ENCODE measurements at regions not wholly inside any gene's neighbourhood (a gene's known extent, or its start where the extent isn't known, plus 50 kb on each side); places are given as distances from the start of the nearest gene placed in this dataset.

DNA sequence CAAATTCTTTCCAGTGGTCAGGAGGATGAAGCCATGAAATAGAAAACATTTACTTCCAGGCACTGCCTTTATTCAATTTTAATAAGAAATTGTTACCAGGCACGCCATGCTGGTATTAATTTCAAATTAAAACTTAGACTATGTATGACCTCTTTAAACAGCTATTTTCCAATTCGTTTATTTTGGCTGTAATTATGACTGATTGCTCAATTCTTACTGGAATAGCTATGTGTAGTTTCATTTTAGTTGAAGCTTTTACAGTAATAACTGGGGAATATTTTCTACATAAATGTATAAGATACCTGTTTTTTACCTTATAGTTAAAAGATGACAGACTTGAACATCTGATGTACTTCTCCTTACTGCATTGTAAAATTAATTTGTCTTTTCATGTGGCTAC, 480.0 kb upstream of the GOLIM4 start:
- no peak for DNase-seq
- Histone ChIP-seq H3K27me3 (no peaks in the 10 kb centered on the region), H3K9ac (ENCODE audit: low read depth in 2 of 2, low read length in 2 of 2) (no peak overlapping the region), H3K9me3 (no peaks in the 10 kb centered on the region), H3K4me3 (no peak overlapping the region), H3K4me1 (no peaks in the 10 kb centered on the region), H3K27ac (no peak overlapping the region), H3K36me3 (no peaks in the 10 kb centered on the region)
- intact Hi-C loops (cut with DNase I): no loop called here
- TF ChIP-seq, protein P1, sequence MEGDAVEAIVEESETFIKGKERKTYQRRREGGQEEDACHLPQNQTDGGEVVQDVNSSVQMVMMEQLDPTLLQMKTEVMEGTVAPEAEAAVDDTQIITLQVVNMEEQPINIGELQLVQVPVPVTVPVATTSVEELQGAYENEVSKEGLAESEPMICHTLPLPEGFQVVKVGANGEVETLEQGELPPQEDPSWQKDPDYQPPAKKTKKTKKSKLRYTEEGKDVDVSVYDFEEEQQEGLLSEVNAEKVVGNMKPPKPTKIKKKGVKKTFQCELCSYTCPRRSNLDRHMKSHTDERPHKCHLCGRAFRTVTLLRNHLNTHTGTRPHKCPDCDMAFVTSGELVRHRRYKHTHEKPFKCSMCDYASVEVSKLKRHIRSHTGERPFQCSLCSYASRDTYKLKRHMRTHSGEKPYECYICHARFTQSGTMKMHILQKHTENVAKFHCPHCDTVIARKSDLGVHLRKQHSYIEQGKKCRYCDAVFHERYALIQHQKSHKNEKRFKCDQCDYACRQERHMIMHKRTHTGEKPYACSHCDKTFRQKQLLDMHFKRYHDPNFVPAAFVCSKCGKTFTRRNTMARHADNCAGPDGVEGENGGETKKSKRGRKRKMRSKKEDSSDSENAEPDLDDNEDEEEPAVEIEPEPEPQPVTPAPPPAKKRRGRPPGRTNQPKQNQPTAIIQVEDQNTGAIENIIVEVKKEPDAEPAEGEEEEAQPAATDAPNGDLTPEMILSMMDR (IDR thresholded peaks at IDR 0.05): no peak

DNA sequence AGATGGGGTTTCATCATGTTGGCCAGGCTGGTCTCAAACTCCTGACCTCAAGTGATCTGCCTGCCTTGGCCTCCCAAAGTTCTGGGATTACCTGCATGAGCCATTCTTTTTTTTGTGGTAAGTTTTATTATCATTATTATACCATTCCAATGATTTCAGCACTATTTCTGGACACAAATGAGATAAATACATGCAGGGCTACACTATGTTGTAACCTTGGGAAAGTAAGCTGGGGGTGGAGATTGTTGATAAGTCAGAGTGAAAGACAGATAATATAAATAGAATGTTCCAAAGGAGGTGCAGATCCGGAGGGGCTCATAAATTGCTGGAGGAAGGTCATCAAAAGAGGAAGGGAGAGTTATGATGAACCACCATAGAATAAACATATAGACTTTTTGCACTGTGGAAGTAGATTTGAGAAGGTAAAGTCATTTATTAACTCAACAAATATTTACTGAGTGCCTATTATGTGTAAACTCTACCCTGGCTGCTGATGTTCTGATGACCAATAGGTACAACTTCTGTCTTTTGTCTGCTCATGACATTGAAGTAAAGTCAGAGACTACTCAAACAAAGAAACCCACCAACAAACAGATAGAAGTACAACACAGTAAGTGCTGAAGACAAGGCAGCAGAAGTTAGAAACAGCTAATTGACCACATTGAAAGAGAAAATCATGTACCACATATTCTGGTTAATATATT, 478.9 kb upstream of the GOLIM4 start:
- no peak for DNase-seq
- TF ChIP-seq, protein P1 (IDR thresholded peaks at IDR 0.05): no peak
- no peaks in the 10 kb centered on the region for H3K27me3 ChIP-seq

DNA sequence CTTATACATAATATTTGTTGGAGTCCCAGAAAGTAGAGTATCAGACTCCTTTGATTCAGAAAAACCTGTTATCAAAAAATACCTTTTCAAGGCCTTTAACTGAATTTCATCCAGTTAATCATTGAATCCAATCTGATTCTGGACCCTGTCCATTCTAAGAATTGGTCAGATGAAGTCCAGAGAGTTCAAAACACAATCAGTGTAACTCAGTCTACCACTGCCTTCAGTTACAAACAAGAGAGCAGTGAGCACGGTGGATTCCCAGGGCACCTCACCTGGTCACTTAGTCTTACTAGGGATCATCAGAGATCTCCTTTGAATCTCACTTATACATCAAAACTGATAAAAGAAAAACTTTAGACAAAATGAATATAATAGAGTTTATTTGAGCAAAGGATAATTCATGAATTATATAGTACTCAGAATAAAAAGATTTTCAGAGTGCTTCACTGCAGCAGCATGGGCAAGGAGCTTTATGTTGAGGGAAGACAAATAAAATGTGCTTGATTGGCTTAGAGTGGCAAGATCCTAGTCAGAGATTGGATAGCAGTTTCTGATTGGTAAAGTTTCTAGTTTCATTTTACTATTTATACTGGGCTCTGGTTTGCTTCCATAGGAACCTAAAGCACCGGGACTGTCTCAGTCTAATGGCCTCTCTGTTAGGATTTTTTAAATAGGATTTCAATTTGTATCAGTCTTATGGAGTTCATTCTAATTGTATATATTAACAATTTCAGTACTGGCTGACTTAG, 474.9 kb upstream of the GOLIM4 start:
- Histone ChIP-seq H3K4me3 (no peak overlapping the region), H3K36me3 (no peaks in the 10 kb centered on the region), H3K9me3 (no peaks in the 10 kb centered on the region), H3K4me1 (no peaks in the 10 kb centered on the region), H3K9ac (ENCODE audit: low read depth in 2 of 2, low read length in 2 of 2) (no peak overlapping the region), H3K27ac (no peak overlapping the region), H3K27me3 (no peaks in the 10 kb centered on the region)
- TF ChIP-seq, protein P1 (IDR thresholded peaks at IDR 0.05): no peak
- intact Hi-C loops (cut with DNase I): no loop called here
- DNase-seq: no peak

More for the DNA sequence above, 478.9 kb upstream of the GOLIM4 start:
- Histone ChIP-seq H3K9me3 (no peaks in the 10 kb centered on the region), H3K9ac (ENCODE audit: low read depth in 2 of 2, low read length in 2 of 2) (no peak overlapping the region), H3K27ac (no peak overlapping the region), H3K36me3 (no peaks in the 10 kb centered on the region), H3K4me1 (no peaks in the 10 kb centered on the region), H3K4me3 (no peak overlapping the region)
- intact Hi-C loops (cut with DNase I): no loop called here

DNA sequence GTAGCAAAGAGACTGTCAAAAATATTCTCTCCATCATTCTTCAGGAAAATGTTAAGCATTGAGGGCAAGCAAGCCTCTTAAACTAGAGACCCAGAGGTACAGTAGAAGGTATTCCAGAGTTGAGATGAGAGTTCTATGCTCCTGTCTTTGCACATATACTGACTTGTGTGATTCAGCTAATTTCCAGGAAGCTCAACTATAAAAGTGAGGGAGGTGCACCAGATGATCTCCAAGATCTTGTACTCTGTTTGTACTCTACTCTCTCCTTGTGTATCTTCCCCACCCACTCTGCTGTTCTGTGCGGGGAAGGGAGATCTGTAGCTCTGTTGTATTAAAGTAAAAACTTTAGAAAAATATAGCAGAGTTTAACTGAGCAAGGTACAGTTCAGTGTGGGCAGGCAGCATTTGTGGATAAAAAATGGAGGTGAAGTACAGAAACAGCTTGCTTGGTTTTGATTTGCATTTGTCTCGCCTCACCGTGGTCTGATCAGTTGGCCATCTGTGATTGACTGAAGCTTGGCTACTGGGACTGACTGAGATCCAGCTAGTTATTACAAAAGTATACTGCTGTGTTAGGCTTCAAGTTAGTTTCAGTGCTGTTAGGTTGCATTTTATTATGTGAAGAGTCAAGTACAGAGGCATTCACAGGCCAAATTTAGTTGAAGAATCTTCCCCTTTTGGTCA, 463.1 kb upstream of the GOLIM4 start:
- H3K9me3 ChIP-seq: no peaks in the 10 kb centered on the region
- H3K4me3 ChIP-seq: no peak overlapping the region
- no peak overlapping the region for H3K9ac ChIP-seq (ENCODE audit: low read depth in 2 of 2, low read length in 2 of 2)
- intact Hi-C loops (cut with DNase I): no loop called here
- TF ChIP-seq, protein P1 (IDR thresholded peaks at IDR 0.05): no peak
- no peak for DNase-seq
- H3K4me1 ChIP-seq: no peaks in the 10 kb centered on the region
- no peaks in the 10 kb centered on the region for H3K27me3 ChIP-seq
- no peaks in the 10 kb centered on the region for H3K36me3 ChIP-seq
- no peak overlapping the region for H3K27ac ChIP-seq

- intact Hi-C loops (cut with DNase I): no loop called here
- no peak for DNase-seq
- Histone ChIP-seq H3K9me3 (no peaks in the 10 kb centered on the region), H3K9ac (ENCODE audit: low read depth in 2 of 2, low read length in 2 of 2) (no peak overlapping the region), H3K4me3 (no peak overlapping the region), H3K4me1 (no peaks in the 10 kb centered on the region), H3K27me3 (no peaks in the 10 kb centered on the region), H3K36me3 (no peaks in the 10 kb centered on the region), H3K27ac (no peak overlapping the region)
- TF ChIP-seq, protein P1 (IDR thresholded peaks at IDR 0.05): no peak
Observed at GRCh38 chr3:168552251-168552650, 456.5 kb upstream of the GOLIM4 start.
